ENCODE measurements at regions not wholly inside any gene's neighbourhood (a gene's known extent, or its start where the extent isn't known, plus 50 kb on each side); places are given as distances from the start of the nearest gene placed in this dataset.

DNA sequence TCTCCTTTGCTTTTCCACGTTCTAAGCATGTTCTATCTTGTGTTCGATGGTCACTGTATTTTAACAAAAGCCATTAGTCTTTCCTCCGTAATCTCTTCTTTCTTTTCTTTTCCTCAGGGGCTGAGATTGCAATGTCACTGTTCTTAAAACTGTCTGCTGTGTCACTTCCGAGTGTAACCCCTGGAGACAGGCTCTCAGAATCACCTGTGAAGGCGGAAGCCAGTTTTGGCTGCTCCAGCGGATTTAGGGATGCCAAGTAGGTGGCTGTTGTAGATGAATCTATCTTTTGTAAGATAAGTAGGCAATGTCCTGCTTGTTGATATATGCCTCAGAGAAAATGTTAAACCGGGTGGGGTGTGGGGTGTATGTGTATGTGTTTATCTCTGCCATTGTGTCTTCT is 94.7 kb upstream of the L3MBTL4 start:
- TF ChIP-seq CTCF (IDR thresholded peaks at IDR 0.05) (no peak), POLR2AphosphoS5 (IDR thresholded peaks at IDR 0.05) (no peak)

All from breast epithelium (tissue), 3 donors.